B cell (primary cell): ENCODE measurements at regions not wholly inside any gene's neighbourhood (a gene's known extent, or its start where the extent isn't known, plus 50 kb on each side); places are given as distances from the start of the nearest gene placed in this dataset.

Experiments
- EZH2 ChIP-seq: IDR thresholded peaks from 2 replicates; pipeline ENCODE4 v1.6.1; 2012; ENCODE audit warnings: borderline replicate concordance, low read depth, mild to moderate bottlenecking, moderate library complexity, low read length; ENCODE audit not compliant: insufficient read depth, poor library complexity, severe bottlenecking
- TF ChIP-seq, protein P1 (sequence below): fragments of 200-600 bp; IDR thresholded peaks from one replicate; pipeline ENCODE4 v1.8.0; 2022; ENCODE audit warnings: antibody characterized with exemption, mild to moderate bottlenecking

DNA sequence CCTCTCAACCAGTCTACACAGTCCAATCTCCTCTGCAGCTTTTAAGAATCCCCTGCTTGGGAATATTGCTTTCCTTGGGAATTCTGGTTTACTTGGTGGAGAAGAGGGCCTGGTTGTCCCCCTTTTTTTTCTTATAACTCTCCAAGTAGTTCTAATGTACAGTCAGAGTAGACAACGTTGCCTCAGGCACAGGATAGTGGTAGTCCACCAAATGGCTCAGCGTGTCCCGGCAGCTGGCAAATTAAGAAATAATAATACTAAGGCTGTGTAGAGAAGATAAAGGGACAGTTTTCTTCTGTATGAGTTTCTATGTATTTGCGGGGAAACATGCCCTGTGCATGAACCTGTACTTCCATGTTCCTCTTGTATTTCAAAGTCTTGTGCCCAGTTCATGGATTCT, 145.7 kb upstream of the RREB1 start:
- TF ChIP-seq, protein P1, sequence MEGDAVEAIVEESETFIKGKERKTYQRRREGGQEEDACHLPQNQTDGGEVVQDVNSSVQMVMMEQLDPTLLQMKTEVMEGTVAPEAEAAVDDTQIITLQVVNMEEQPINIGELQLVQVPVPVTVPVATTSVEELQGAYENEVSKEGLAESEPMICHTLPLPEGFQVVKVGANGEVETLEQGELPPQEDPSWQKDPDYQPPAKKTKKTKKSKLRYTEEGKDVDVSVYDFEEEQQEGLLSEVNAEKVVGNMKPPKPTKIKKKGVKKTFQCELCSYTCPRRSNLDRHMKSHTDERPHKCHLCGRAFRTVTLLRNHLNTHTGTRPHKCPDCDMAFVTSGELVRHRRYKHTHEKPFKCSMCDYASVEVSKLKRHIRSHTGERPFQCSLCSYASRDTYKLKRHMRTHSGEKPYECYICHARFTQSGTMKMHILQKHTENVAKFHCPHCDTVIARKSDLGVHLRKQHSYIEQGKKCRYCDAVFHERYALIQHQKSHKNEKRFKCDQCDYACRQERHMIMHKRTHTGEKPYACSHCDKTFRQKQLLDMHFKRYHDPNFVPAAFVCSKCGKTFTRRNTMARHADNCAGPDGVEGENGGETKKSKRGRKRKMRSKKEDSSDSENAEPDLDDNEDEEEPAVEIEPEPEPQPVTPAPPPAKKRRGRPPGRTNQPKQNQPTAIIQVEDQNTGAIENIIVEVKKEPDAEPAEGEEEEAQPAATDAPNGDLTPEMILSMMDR = no peak
- TF ChIP-seq EZH2 = no peak
